ENCODE measurements at regions not wholly inside any gene's neighbourhood (a gene's known extent, or its start where the extent isn't known, plus 50 kb on each side); places are given as distances from the start of the nearest gene placed in this dataset.

GRCh38 chr12:114528766-114529165 lies 122.8 kb upstream of the TBX5 start:
- DNase-seq (ENCODE audit: low read depth in 1 of 2, low spot score in 2 of 2) (no peak), FAIRE-seq (no peak)
- Histone ChIP-seq H3K14ac (ENCODE audit: insufficient read length) (no peak overlapping the region), H3K18ac (ENCODE audit: extremely low read depth, low read length) (no peak overlapping the region), H4K5ac (ENCODE audit: insufficient read length, low read depth, low read length) (no peak overlapping the region), H2BK120ac (replicated peaks; ENCODE audit: low read depth, low read length) (no peak overlapping the region), H4K20me1 (replicated peaks in 1 of 2; ENCODE audit: control insufficient read depth in 1 of 2, insufficient read depth in 2 of 2, low read length in 2 of 2) (no peaks in the 10 kb centered on the region), H2BK5ac (ENCODE audit: low read depth, low read length) (no peak overlapping the region), H3K27ac (ENCODE audit: low read depth, low read length) (no peak overlapping the region), H3K56ac (replicated peaks; ENCODE audit: insufficient read length, low read depth, low read length) (no peak overlapping the region), H3K4me2 (ENCODE audit: insufficient read depth in 1 of 2, low read depth in 2 of 2, low read length in 2 of 2) (no peak overlapping the region), H4K8ac (ENCODE audit: extremely low read depth, insufficient read depth, low read length) (no peak overlapping the region), H3K79me2 (ENCODE audit: control insufficient read depth in 1 of 2, insufficient read depth in 2 of 2, low read length in 2 of 2) (no peaks in the 10 kb centered on the region), H3K4ac (replicated peaks; ENCODE audit: insufficient read length, low read depth, low read length) (no peak overlapping the region), H3K36me3 (ENCODE audit: control insufficient read depth in 2 of 4, insufficient read depth in 4 of 4, low read length in 3 of 4) (no peaks in the 10 kb centered on the region), H3K23me2 (ENCODE audit: low read depth, low read length) (peaks cover 2% of the 10 kb centered on the region; the same call in 1 of the 2 replicates), H3K9ac (replicated peaks in 1 of 4; ENCODE audit: extremely low read depth in 1 of 4, low read depth in 3 of 4, low read length in 3 of 4) (no peak overlapping the region), H3K9me3 (ENCODE audit: insufficient read depth in 2 of 2, low read depth in 1 of 2, low read length in 1 of 2) (no peaks in the 10 kb centered on the region), H2AK5ac (ENCODE audit: low read depth, low read length) (no peak overlapping the region), H3K79me1 (ENCODE audit: low read depth, low read length) (no peaks in the 10 kb centered on the region), H2BK12ac (ENCODE audit: low read depth, low read length) (no peak overlapping the region), H2BK20ac (ENCODE audit: low read length) (no peak overlapping the region), H4K91ac (replicated peaks; ENCODE audit: insufficient read length, low read length) (no peak overlapping the region), H3K27me3 (replicated peaks in 1 of 4; ENCODE audit: control insufficient read depth in 3 of 4, extremely low read depth in 1 of 4, insufficient read depth in 3 of 4, low read length in 3 of 4) (no peaks in the 10 kb centered on the region; a peak in 2 of 7 replicates), H3K23ac (ENCODE audit: insufficient read length) (no peak overlapping the region), H2AFZ (ENCODE audit: low read length) (no peak overlapping the region), H3K4me1 (replicated peaks in 1 of 4; ENCODE audit: control insufficient read depth in 3 of 4, insufficient read depth in 4 of 4, low read length in 3 of 4) (no peaks in the 10 kb centered on the region), H3K4me3 (ENCODE audit: extremely low read depth in 1 of 4, insufficient read depth in 2 of 4, low read depth in 3 of 4, low read length in 4 of 4) (no peak overlapping the region), H2BK15ac (ENCODE audit: low read length) (no peak overlapping the region)
- ChIA-PET POLR2A (ENCODE audit: partially characterized antibody) (no interaction called here), CTCF (ENCODE audit: partially characterized antibody) (interaction anchor here (0.6 kb wide), 1 partner anchor 535 kb away, joined by 3 read pairs; no protein-coding TSS in a partner anchor)
- 84% methylated on average over 3 of the region's 3 CpGs; no CpG with 5 or more reads in 1 of the 2 experiments for WGBS, 2 experiments (ENCODE audit: extremely low coverage in 1 of 2, insufficient coverage in 1 of 2, insufficient read length in 1 of 2, insufficient replicate concordance in 2 of 2, low coverage in 1 of 2, low lambda C conversion rate in 2 of 2, missing lambda C conversion rate in 1 of 2)
- TF ChIP-seq RAD21 (IDR thresholded peaks at IDR 0.05 in 1 of 2, conservative IDR thresholded peaks at IDR 0.05 in 1 of 2; ENCODE audit: low read depth in 2 of 2, low read length in 2 of 2) (no peak), POU5F1 (IDR thresholded peaks at IDR 0.05; ENCODE audit: low read depth, low read length) (no peak), TEAD4 (IDR thresholded peaks at IDR 0.05; ENCODE audit: low read depth, low read length) (no peak), SP1 (IDR thresholded peaks at IDR 0.05; ENCODE audit: low read depth, low read length) (no peak), MAX (IDR thresholded peaks at IDR 0.05) (no peak), RNF2 (IDR thresholded peaks at IDR 0.05; ENCODE audit: borderline replicate concordance, low read depth, low read length, missing control alignments, poor library complexity, severe bottlenecking) (no peak), SIX5 (IDR thresholded peaks at IDR 0.05; ENCODE audit: low read depth, low read length) (no peak), HDAC2 (IDR thresholded peaks at IDR 0.05; ENCODE audit: borderline replicate concordance in 1 of 2, low read depth in 2 of 2, low read length in 2 of 2) (no peak), RFX5 (IDR thresholded peaks at IDR 0.05; ENCODE audit: borderline replicate concordance, low read depth, low read length) (no peak), RBBP5 (IDR thresholded peaks at IDR 0.05; ENCODE audit: borderline replicate concordance, low read depth, low read length) (no peak), CREB1 (IDR thresholded peaks at IDR 0.05) (no peak), CBX8 (IDR thresholded peaks at IDR 0.05; ENCODE audit: borderline replicate concordance, low read depth, low read length) (no peak)
